COLO829 (cell line): ENCODE measurements at regions not wholly inside any gene's neighbourhood (a gene's known extent, or its start where the extent isn't known, plus 50 kb on each side); places are given as distances from the start of the nearest gene placed in this dataset.
"Not testable (repeated sequence)": the region's sequence is repeated elsewhere in the genome, so short reads cannot be mapped to it uniquely, and the experiment has no call there.

ENCODE experiments used
- DNase-seq: peaks from one replicate; pipeline ENCODE4 v3.0.0; 2012; ENCODE audit warnings: low spot score

DNA sequence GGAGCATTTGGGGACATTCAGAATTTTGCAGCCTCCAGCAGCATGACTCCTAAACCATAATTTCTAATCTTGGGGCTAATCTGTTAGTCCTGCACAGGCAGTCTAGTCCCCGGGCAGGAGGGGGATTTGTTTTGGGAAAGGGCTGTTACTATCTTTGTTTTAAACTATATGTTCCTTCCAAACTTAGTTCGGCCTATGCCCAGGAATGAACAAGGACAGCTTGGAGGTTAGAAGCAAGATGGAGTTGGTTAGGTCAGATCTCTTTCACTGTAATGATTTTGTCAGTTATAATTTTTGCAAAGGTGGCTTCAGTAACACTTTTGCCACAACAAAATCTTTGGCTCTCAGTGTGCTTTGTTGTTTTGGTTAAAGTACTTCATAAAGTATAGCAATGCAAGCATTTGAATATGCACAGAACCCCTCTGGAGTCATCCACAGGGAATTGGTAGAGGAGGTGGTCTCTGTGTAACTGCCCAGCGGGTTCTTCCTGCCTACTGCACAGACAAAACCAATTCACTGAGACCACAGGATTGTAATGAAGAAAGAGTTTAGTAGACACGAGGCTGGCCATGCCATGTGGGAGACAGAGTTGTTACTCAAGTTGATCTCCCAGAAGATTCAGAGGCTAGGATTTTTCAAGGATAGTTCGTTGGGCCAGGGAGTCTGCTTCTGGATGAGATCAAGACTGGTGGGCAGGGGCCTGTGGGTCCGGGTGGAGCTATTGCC, 224.1 kb upstream of the MYLIP start:
- no peak for DNase-seq

DNA sequence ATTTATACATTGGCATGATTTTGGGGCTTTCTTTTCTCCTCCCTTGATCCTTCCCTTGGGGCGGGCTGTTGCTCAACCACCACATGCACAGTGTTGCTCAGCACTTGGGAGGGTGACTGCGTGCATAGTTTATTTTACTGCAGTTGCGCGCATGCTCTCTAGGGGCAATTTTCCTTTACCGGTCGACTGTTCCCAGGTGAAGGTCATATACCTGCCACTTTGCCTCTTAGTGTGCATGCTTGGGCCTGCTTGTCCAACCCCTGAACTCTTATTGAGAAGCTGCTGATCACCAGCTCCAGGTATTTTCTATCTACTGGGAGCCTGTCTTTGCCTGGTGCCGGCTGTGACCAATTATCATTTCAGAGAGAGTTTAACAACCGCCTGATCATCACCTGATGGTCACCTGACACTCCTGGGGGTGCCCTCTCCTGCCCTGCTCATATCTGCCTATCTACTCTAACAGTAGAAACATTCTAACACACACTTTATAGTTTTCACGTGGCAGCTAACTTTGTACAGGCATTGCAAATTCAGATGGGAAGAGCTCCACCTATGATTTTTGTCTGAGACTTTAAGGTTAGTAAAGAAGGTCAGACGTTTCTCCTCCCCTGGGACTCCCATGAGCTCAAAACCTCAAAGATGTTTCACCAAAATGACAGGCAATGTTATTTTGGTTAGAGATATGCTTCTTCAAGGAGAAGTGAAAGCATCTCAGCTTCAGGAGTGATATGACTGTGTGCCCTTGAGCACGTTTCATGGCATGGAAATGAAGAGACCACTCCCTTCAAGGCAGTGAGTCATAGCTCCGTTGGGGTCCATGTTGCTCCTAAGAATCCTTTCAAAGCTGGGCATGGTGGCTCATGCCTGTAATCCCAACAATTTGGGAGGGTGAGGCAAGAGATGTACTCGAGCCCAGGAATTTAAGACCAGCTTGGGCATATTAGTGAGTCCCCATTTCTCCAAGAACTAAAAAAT, 227.5 kb upstream of the MYLIP start:
- no peak for DNase-seq

DNA sequence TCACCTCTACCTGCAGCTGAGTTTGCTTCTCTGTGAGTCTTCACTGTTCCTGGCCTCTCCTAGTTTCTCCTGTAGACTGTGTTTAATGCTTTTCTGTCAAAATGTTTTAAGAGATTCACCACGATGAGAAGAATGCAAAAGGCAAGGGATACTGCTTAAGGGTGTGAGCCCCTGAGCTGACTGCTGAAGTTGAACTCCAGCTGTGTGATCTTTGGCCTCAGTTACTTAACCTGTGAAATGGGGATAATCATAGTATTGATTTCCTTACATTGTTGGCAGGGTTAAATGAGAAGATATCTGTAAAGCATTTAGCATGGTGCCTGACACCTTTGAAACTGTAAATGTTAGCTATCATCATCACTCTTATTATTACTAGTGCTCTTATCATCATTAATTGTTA, 230.2 kb upstream of the MYLIP start:
- no peak for DNase-seq

DNA sequence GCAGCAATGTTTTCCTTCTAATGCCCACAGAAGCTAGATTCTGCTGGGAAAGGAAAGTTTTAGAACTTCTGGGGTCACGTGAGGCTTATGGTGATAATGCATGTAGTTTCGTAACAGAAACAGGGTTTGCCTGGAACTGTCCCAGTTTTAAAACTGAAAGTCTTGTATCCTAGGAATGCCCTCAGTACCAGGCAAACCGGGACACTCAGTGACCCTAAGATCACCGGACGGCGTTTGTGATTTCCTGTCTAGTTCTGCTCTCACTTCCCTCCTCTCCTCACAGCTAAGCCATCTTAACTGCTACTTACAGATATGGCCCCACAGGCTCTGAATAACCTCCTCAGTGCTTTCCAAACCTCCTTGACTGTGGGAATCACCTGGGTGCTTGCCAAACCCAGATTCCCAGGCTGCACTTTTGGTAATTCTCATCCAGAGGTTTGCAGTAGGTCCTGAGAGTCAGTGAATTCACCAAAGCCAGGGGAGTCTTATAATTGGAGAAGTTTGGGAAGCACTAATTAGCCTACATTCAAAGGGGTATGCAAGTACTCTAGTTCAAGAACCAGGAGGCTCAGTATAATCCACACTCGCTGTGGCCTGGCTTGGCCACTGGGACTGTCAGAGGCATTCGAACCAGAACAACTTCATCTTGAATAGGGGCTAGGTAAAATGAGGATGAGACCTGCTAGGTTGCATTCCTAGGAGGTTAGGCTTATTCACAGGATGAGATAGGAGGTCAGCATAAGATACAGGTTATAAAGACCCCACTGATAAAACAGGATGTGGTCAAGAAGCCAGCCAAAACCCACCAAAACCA, 231.6 kb upstream of the MYLIP start:
- no peak for DNase-seq

DNA sequence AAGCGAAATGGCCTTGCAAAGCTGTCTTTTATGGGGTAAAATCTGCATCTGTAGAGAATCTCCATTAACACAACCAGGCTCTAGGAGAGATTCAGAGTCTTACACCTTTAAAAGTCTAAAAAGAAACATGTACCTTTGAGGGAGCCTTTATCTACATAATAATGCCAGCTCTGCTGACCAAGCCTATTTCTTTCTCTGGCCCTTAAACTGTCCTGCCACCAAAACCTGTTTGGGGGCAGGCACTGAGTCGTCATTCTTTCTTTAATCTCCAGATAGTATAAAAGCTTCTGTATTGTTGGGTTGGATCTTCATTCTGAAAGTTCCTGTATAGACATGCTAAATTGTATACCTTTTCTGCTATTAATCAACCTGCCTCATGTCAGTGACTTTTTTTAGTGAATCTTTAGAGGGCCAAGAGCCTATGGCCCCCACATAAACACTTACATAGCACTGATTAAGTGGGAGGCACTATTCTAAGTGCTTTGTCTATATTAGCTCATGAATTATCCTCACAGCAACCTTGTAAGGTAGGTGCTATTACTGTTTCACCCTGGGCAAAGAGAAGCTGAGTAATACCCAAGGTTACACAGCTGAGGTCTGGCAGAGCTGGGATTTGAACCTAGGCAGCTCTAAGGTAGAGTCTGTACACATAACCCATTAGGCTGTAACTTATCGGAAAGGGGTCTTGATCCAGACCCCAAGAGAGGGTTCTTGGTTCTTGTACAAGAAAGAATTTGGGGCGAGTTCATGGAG, 232.3 kb upstream of the DTNBP1 start:
- DNase-seq, result no peak

DNA sequence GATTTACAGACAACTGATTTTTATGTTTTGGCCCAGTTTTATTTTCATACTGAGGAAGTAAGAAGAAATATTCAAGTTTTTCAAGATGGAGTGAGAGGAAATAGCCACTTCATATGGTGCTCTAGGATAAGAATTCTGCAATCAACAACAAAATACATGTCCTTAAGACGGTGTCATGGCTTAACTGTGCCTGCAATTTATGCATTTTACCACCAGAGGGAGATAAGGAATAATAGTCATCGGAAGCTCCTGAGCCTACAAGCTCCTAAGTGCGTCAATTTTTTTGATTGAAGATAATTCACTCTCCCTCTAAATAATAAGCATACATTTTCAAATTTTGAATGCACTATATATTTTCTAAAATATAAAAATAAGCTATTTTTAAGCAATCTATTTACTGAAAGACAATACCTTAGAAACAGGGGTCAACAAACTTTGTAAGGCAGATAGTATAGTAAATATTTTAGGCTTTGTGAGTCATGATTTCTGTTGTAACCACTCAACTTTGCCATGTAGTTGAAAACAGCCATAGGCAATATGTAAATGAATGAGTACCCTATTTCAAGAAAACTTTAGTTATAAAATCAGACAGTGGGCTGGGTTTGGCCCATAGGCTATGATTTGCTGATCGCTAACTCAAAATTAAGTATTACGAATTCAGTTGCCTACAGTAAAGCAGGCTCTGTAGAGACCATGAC, 230.9 kb upstream of the DTNBP1 start:
- DNase-seq, result no peak

DNA sequence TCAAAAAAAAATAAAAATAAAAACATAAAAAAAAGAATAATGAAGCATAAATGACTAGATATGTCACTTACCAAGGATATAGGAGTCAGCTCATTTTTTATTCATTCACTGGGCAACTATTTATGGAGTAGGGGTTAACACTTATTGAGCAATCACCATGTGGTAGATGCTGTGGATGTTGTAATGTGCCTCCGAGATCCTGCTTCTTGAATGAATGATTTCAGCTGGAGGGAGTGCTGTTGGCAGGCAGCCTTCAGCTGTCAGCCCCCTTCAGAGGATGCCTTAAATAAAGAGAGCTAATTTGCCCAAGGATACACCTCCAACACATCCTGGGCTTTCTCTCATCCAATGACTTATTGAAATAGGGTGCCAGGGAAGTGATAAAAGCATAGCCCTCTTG, 229.5 kb upstream of the DTNBP1 start:
- no peak for DNase-seq

DNA sequence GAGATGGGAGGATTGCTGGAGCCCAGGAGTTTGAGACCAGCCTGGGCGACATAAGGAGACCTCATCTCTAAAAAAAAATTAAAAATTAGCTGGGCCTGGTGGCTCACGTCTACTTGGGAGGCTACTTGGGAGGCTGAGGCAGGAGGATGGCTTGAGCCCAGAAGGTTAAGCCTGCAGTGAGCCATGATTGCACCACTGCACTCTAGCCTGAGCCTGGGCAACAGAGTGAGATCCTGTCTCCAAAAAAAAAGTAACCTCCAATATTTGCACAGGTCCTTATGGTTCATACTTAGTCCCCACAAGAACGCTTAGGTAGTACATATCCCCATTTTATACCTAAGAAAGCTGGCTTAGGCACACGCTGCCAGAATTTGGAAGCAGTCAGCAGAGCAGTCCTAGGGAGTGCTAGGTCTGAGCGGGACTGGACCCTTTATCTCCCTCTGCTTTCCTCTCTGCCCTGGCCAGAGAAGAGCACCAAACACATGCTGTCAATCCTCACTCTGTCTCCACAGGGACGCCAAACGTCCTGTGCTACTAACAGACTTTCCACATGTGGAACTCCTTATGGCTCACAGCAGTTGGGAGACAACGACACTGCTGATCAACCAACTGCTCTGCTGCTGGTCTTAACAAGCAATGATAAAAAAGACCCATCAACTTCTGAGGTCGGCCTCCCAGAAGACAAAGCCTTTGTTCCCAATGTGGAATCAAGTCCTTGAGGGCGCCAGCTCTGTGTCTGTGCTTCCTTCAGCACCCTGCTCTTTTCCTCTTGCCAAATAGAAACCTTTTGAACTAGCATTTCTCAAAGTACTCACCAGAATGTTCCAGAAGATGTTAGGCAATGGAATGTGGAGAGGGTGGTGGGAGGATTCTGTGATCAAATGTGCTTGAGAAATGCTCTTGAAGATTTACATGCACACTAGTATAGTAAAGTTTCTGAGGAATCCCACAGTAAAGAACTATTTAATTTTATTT, 226.3 kb upstream of the DTNBP1 start:
- DNase-seq, result no peak

DNA sequence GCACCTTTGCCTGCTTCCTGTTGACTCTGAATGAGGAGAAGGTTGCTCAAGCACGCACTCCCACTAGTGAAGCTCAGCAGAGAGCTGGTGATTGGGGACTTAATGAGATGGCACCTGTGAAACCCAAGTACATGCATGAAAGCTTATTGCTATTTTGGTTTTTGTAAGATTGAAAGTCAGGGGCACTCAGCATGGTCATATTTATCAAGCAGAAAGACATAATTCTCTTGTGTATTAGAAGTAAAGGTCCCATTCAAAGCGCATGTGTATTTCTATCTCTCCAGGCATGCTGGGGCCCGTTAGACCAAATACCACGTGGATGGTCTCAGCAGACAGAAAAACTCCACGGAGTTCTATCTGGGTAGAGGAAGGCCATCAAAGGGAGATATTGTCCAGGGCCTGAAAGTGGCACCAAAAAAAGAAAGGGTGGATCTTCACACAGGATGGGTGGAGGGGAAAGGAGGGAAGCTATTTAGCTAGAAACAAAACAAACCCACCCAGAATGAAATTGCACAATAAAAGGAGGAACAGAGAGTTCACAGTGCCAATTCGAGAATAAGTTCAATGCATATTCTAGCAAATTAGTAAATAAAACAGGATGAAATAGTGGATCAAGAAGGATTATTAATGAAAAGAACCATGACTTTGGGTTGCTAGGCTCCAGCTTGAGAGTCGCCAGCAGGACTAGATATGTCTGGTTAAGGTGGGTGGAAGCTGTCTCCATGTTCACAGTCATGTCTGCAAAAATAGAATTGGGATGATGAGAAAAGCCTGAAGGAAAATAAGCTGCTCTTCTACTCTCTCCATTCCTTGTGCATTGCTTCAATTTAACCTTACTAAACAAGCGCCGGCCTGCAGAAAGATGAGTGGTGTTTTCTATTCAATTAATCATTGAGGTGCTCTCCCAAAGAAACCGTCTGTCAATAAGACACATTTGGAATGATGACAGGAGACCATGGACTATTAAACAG, 224.9 kb upstream of the DTNBP1 start:
- no peak for DNase-seq

DNA sequence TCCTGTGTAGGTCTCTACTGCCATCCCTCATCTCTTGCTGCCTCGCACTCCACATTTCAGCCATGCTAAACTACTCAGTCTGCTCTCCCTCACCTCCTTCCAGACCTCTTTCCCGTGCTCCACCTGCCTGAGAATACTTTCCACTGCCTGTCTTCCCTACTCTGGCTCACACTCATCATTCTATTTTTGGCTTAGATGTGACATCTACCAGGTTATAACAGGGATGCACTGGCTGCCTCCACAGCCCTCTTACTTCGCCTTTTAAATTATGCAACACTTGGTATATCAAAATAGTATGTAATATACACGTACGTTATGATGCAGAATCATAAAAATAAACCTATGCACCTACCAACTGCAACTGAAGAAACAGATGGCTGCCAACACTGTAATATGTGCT, 222.8 kb upstream of the DTNBP1 start:
- DNase-seq, result no peak

DNA sequence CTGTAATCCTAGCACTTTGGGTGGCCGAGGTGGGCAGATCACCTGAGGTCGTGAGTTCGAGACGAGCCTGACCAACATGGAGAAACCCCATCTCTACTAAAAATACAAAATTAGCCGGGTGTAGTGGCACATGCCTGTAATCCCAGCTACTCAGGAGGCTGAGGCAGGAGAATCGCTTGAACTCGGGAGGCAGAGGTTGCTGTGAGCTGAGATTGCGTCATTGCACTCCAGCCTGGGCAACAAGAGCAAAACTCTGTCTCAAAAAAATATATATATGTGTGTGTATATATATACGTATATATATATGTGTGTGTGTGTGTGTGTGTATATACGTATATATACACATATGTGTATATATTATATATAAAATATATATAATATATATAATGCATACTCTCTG, 220.8 kb upstream of the DTNBP1 start:
- not testable (repeated sequence) for DNase-seq

DNA sequence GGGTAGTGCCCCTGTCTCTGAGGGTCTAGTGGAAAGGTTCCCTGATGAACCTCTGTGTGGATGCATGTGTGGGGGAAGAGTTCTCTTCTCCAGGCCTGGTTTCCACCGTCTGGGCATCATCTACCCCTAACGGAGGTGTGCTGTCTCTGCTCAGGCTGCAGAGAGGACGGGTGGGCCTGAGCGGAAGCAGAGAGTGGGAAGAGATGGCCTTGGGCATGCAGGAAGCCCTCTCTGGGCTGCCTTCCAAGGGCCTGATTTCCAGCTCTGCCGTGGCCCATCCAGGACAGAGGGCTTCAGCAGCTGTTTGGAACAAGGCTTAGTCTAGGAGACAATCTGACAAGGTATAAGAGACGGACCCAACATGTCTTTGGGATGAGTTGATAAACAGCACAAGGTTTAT, 220.1 kb upstream of the DTNBP1 start:
- no peak for DNase-seq

DNA sequence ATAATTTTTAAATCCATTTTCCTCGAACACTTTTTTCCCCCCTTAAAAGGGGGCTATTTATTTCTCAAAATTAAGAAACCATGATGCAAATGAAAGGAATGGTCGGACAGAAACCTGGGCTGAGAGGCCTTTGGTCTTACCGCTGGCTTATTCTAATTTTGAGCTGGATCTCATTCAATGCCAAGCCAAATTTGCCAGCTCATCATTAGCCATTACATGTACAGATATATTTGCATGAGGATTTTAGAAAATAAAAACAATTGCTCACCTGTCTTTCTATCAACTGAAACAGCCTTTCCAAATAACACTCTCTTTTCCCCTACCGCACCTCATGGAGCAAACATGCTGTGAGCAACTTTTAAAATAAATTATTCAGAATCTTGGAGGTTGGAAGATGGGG, 219.5 kb upstream of the DTNBP1 start:
- no peak for DNase-seq

DNA sequence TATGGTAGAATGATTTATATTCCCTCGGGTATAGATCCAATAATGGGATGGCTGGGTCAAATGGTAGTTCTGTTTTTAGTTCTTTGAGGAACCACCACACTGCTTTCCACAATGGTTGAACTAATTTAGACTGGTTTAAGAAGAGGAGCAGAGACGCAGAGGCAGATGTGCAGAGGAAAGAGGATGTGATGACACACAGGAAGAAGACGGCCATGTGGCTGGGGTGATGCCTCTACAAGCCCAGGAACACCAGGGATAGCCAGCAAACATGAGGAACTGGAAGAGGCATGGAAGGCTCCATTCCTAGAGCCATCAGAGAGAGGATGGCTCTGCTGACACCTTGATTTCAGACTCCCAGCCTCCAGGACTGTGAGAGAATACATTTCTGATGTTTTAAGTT, 218.3 kb upstream of the DTNBP1 start:
- DNase-seq, result no peak

DNA sequence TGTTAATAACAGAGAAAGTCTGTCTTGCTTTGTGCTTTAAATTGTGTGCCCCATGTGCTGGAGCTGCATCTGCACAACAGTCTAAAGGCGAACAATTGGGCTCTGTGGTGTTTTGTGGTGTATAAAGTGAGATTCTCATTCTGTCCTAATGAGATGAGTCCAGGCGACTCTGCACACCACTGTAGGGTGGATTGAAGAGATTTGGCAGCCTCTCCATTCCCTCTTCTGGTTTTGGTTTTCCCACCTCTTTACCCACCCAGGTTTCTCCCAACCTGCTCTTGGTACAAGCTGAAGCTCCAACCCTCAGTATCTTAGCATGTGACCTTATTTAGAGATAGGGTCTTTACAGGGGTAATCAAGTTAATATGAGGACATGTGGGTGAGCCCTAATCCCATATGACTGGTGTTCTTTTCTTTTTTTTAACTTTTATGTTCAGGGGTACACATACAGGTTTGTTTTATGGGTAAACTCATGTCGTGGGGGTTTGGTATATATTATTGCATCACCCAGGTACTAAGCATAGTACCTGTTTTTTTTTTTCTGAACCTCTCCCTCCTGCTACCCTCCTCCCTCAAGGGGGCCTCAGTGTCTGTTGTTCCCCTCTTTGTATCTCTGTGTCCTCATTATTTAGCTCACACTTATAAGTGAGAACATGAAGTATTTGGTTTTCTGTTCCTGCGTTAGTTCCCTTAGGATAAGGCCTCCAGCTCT, 217.6 kb upstream of the DTNBP1 start:
- DNase-seq, result no peak

DNA sequence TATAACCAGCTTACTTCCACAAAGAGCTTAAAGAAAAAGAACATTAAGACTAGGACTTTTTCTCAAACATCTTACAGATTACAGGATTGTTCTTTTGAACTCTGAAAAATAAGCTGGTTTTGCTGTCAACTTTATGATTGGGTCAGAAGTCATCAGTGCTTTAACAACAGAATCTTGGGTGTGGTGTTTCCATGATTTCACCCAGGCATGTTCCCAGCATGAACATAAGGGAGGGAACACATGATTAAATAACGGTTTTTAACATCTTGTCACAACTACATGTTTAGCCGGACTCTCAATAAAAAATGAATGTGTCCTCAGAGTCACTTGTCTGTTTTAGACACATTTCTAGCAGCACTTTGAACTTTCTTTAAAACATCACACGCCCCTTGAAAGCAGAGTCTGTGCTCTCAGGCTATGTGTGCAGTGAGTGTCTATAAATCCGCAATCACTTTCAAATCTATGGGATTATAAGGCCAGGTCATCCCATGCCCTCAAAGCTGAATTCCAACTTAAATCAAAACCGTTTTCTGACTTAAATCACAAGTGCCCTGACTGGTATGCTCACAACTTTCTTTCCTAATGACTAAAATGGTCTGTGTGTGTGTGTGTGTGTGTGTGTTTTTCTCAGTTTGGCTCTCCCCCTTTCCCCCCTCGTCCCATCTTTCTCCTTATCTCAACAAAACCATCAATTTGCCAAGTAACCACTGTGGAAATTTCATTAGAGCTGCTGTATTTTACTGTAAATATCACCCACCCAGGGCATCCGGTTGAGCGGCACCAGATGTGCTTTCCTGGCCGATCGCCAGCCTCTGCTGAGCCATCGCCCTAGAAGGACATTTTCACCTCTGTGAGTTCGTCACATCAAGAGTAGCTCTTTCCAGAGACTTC, 216.8 kb upstream of the DTNBP1 start:
- DNase-seq, result peak; percentile 64

DNA sequence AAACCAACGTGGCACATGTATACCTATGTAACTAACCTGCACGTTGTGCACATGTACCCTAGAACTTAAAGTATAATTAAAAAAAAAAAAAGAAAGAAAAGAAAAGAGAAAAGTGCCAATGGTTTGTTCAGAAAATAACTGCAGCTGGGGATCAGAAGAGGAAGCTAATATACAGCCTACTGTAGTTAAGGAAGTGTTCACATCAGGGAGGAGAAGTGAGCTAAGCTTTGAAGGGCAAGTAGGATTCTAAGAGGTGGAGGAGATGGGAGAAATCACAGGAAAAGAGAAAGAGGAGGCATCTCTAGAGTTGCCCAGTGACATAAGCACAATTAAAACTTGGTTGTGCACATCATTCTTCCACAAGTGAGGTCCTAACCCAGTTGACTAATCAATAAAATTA, 214.4 kb upstream of the DTNBP1 start:
- no peak for DNase-seq
